MM.1S (cell line): ENCODE measurements at regions not wholly inside any gene's neighbourhood (a gene's known extent, or its start where the extent isn't known, plus 50 kb on each side); places are given as distances from the start of the nearest gene placed in this dataset.

Source experiments
- DNase-seq: peaks from one replicate; pipeline ENCODE4 v3.0.0-alpha.2; 2015
- H2AFZ ChIP-seq: fragments of 300-600 bp; sonication (generic); 2 replicates; pipeline ENCODE4 v1.6.0; 2016; ENCODE audit warnings: antibody characterized with exemption, low read length
- H3F3A ChIP-seq: fragments of 300-600 bp; sonication (generic); 2 replicates; pipeline ENCODE4 v1.6.1; 2016; ENCODE audit warnings: mild to moderate bottlenecking, antibody characterized with exemption, low read length, moderate library complexity, mixed read lengths; ENCODE audit not compliant: insufficient read depth
- H3K27ac ChIP-seq: fragments of 300-600 bp; sonication (generic); 2 replicates; pipeline ENCODE4 v1.5.1; 2016; ENCODE audit warnings: mild to moderate bottlenecking, low read length
- H3K27me3 ChIP-seq: fragments of 300-600 bp; sonication (generic); replicated peaks from 2 replicates; pipeline ENCODE4 v1.6.0; 2016; ENCODE audit warnings: low read length; ENCODE audit not compliant: insufficient read depth
- H3K36me3 ChIP-seq: fragments of 300-600 bp; sonication (generic); replicated peaks from 2 replicates; pipeline ENCODE4 v1.6.1; 2016; ENCODE audit warnings: mild to moderate bottlenecking, low read length, mixed read lengths; ENCODE audit not compliant: insufficient read depth
- H3K4me1 ChIP-seq: fragments of 300-600 bp; sonication (generic); 2 replicates; pipeline ENCODE4 v1.6.1; 2016; ENCODE audit warnings: low read length, mixed read lengths
- H3K4me2 ChIP-seq: fragments of 300-600 bp; sonication (generic); 2 replicates; pipeline ENCODE4 v1.6.0; 2016; ENCODE audit warnings: low read depth, low read length
- H3K4me3 ChIP-seq: fragments of 300-600 bp; sonication (generic); 2 replicates; pipeline ENCODE4 v1.5.1; 2016; ENCODE audit warnings: low read length, mixed read lengths
- H3K79me2 ChIP-seq: fragments of 300-600 bp; sonication (generic); 2 replicates; pipeline ENCODE4 v1.6.1; 2016; ENCODE audit warnings: mixed run types, low read length, mixed read lengths
- H3K9ac ChIP-seq: fragments of 300-600 bp; sonication (generic); 2 replicates; pipeline ENCODE4 v1.6.1; 2016; ENCODE audit warnings: low read length, mixed read lengths
- H3K9me2 ChIP-seq: fragments of 300-600 bp; sonication (generic); replicated peaks from 2 replicates; pipeline ENCODE4 v1.6.1; 2016; ENCODE audit warnings: mild to moderate bottlenecking, low read length, mixed read lengths; ENCODE audit not compliant: insufficient read depth
- H3K9me3 ChIP-seq: fragments of 300-600 bp; sonication (generic); replicated peaks from 2 replicates; pipeline ENCODE4 v1.6.1; 2016; ENCODE audit warnings: mild to moderate bottlenecking, low read length, mixed read lengths; ENCODE audit not compliant: insufficient read depth
- H4K20me1 ChIP-seq: fragments of 300-600 bp; sonication (generic); 2 replicates; pipeline ENCODE4 v1.6.1; 2016; ENCODE audit warnings: mild to moderate bottlenecking, low read length, moderate library complexity, mixed read lengths; ENCODE audit not compliant: insufficient read depth
- CTCF ChIP-seq: fragments of 300-600 bp; sonication (generic); IDR thresholded peaks from 2 replicates; pipeline ENCODE4 v1.5.1; 2016; ENCODE audit warnings: antibody characterized with exemption, low read length, mixed read lengths
- EZH2 ChIP-seq: fragments of 300-600 bp; sonication (generic); optimal IDR thresholded peaks from 2 replicates; pipeline ENCODE3; 2017; ENCODE audit warnings: low read depth, mild to moderate bottlenecking, antibody characterized with exemption, low read length, mixed read lengths
- EZH2phosphoT487 ChIP-seq: fragments of 300-600 bp; sonication (generic); IDR thresholded peaks from 2 replicates; pipeline ENCODE4 v1.6.1; 2018; ENCODE audit warnings: antibody characterized with exemption, low read length

GRCh38 chr13:109451726-109452125 is 334.7 kb downstream of the IRS2 start:
- no peak for DNase-seq
- H3K9me3 ChIP-seq = no peaks in the 10 kb centered on the region

DNA sequence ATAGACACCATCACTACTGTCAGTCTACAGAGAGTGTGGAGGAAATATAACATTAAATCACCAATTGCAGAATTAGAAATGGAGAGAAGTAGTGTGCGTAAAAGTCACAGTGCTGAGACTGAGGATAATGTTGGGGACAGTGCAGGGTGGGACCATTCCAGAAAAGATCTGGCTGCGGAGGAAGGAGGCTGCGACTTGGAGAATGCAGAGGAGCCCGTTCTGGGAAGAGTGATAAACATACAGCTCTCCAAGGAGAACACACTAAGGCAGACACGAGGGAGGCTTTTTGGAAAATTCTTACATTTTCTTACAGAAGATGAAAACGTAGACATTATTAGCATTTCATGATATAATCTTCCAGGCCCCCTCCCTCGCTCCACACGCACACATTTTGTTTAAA is 337.8 kb downstream of the IRS2 start:
- no peak overlapping the region for H3K27ac ChIP-seq
- H3K27me3 ChIP-seq = no peaks in the 10 kb centered on the region
- no peaks in the 10 kb centered on the region for H3K9me3 ChIP-seq
- no peaks in the 10 kb centered on the region for H4K20me1 ChIP-seq
- no peaks in the 10 kb centered on the region for H3K79me2 ChIP-seq
- TF ChIP-seq EZH2 = no peak
- no peak for TF ChIP-seq CTCF
- no peak for TF ChIP-seq EZH2phosphoT487
- no peak overlapping the region for H3K4me3 ChIP-seq
- no peak for DNase-seq
- H3K4me2 ChIP-seq = no peak overlapping the region
- H2AFZ ChIP-seq = no peak overlapping the region
- H3F3A ChIP-seq = no peaks in the 10 kb centered on the region
- H3K9me2 ChIP-seq = no peaks in the 10 kb centered on the region
- H3K9ac ChIP-seq = no peak overlapping the region
- no peaks in the 10 kb centered on the region for H3K36me3 ChIP-seq
- no peaks in the 10 kb centered on the region for H3K4me1 ChIP-seq

More at GRCh38 chr13:109451726-109452125, 334.7 kb downstream of the IRS2 start:
- no peaks in the 10 kb centered on the region for H3K4me1 ChIP-seq
- no peaks in the 10 kb centered on the region for H3K36me3 ChIP-seq
- H3K27ac ChIP-seq = no peak overlapping the region
- no peaks in the 10 kb centered on the region for H3K79me2 ChIP-seq
- no peak overlapping the region for H3K4me2 ChIP-seq
- H3K9ac ChIP-seq = no peak overlapping the region
- no peak overlapping the region for H3K4me3 ChIP-seq
- H2AFZ ChIP-seq = no peak overlapping the region
- no peaks in the 10 kb centered on the region for H3F3A ChIP-seq
- TF ChIP-seq EZH2 (no peak), CTCF (no peak), EZH2phosphoT487 (no peak)
- H3K9me2 ChIP-seq = no peaks in the 10 kb centered on the region
- no peaks in the 10 kb centered on the region for H4K20me1 ChIP-seq
- no peaks in the 10 kb centered on the region for H3K27me3 ChIP-seq

DNA sequence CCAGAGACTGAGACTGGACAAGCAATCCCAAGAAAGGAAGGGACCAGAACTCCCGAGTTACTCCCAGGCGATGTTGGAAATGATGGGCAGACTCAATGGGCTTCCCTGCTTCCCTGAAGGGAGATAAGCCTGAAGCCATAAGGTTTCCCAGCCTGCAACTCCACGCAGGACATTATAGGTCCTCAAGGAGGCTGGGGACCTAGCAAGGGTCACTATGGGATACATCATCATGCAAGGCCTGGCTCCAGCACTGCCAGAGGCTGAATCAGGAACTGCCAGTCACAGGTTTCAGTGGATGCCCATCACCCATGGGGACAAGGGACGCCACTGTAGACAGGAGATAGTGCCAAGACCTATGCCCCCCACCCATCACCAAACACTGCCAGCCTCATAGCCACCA is 338.7 kb downstream of the IRS2 start:
- Histone ChIP-seq H3K36me3 (no peaks in the 10 kb centered on the region), H3K27ac (no peak overlapping the region), H3K9me2 (no peaks in the 10 kb centered on the region), H2AFZ (no peak overlapping the region), H3K4me1 (no peaks in the 10 kb centered on the region), H3K4me3 (no peak overlapping the region), H4K20me1 (no peaks in the 10 kb centered on the region), H3K27me3 (no peaks in the 10 kb centered on the region), H3K9ac (no peak overlapping the region), H3K4me2 (no peak overlapping the region), H3K9me3 (no peaks in the 10 kb centered on the region), H3F3A (no peaks in the 10 kb centered on the region), H3K79me2 (no peaks in the 10 kb centered on the region)
- TF ChIP-seq EZH2phosphoT487 (no peak), EZH2 (no peak), CTCF (no peak)
- no peak for DNase-seq

GRCh38 chr13:109440320-109440719 is 346.1 kb downstream of the IRS2 start:
- H3K27ac ChIP-seq = no peak overlapping the region
- no peak overlapping the region for H3K4me2 ChIP-seq
- no peak overlapping the region for H3K4me3 ChIP-seq
- TF ChIP-seq EZH2phosphoT487 = no peak
- H4K20me1 ChIP-seq = no peaks in the 10 kb centered on the region
- no peaks in the 10 kb centered on the region for H3K4me1 ChIP-seq
- H3K9me2 ChIP-seq = no peaks in the 10 kb centered on the region
- H3K79me2 ChIP-seq = no peaks in the 10 kb centered on the region
- H3K27me3 ChIP-seq = no peaks in the 10 kb centered on the region
- H3K36me3 ChIP-seq = no peaks in the 10 kb centered on the region
- H3K9me3 ChIP-seq = no peaks in the 10 kb centered on the region
- no peaks in the 10 kb centered on the region for H3F3A ChIP-seq
- no peak for DNase-seq
- H3K9ac ChIP-seq = no peak overlapping the region
- no peak overlapping the region for H2AFZ ChIP-seq
